Fibroblast of lung (primary cell): ENCODE measurements at regions not wholly inside any gene's neighbourhood (a gene's known extent, or its start where the extent isn't known, plus 50 kb on each side); places are given as distances from the start of the nearest gene placed in this dataset.

Experiments
- EZH2 ChIP-seq: IDR thresholded peaks from 2 replicates; pipeline ENCODE4 v1.5.1; 2012; ENCODE audit warnings: low read length, control low read depth, mild to moderate bottlenecking; ENCODE audit errors: missing control alignments
- TF ChIP-seq, protein P1 (sequence below), 2 donors: IDR thresholded peaks in 1 of 2; conservative IDR thresholded peaks in 1 of 2; 1 replicate in 1 of 2; 2 replicates in 1 of 2; pipeline ENCODE4 v1.5.1; 2011 to 2012; ENCODE audit warnings: low read length in 2 of 2, control low read depth in 1 of 2, inconsistent platforms in 1 of 2, low read depth in 1 of 2, mild to moderate bottlenecking in 1 of 2

DNA sequence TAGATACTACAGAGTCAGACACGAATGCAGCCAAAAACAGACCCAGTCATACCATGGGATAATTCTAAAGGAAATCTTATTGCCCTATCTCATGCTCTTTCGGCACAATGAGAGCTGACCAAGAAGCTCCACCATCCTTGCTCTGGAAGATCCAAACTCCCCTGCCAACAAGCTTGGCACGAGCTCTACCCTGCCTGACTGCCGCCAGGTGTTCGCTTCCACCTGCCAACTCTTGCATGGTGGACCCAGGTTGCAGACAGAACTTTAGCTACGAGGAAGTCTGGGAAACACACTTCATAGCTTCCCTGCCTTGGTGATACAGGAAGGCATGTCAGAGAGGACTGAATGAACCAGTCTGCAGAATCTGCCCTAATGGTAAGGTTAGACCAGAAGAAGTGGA is 355.0 kb downstream of the DRD1 start:
- TF ChIP-seq EZH2, result no peak
- TF ChIP-seq, protein P1, sequence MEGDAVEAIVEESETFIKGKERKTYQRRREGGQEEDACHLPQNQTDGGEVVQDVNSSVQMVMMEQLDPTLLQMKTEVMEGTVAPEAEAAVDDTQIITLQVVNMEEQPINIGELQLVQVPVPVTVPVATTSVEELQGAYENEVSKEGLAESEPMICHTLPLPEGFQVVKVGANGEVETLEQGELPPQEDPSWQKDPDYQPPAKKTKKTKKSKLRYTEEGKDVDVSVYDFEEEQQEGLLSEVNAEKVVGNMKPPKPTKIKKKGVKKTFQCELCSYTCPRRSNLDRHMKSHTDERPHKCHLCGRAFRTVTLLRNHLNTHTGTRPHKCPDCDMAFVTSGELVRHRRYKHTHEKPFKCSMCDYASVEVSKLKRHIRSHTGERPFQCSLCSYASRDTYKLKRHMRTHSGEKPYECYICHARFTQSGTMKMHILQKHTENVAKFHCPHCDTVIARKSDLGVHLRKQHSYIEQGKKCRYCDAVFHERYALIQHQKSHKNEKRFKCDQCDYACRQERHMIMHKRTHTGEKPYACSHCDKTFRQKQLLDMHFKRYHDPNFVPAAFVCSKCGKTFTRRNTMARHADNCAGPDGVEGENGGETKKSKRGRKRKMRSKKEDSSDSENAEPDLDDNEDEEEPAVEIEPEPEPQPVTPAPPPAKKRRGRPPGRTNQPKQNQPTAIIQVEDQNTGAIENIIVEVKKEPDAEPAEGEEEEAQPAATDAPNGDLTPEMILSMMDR (conservative IDR thresholded peaks at IDR 0.05 in 1 of 2, IDR thresholded peaks at IDR 0.05 in 1 of 2; ENCODE audit: low read depth in 1 of 2, low read length in 2 of 2), result no peak
